Panc1 (cell line): ENCODE measurements at regions not wholly inside any gene's neighbourhood (a gene's known extent, or its start where the extent isn't known, plus 50 kb on each side); places are given as distances from the start of the nearest gene placed in this dataset.

Experiments
- ATAC-seq: fragments of 200-7000 bp; cut with Tn5 transposase; 2 replicates; pipeline ENCODE4 v1.9.1; 2020; ENCODE audit warnings: mild to moderate bottlenecking, moderate library complexity
- BruUV-seq: library from RNA; stranded (reverse); fragments of 400-500 nt; replicated peaks from 2 replicates; lab custom pipeline; 2021; lab: Mats Ljungman, UMichigan
- CTCF ChIA-PET: fragments of 300-600 bp; sonication (Branson Sonifier 250); formaldehyde crosslinking; loops from one replicate; lab custom pipeline; 2022; ENCODE audit warnings: antibody characterized with exemption; lab: Charles Lee
- POLR2A ChIA-PET: fragments of 300-600 bp; sonication (Branson Sonifier 250); formaldehyde crosslinking; loops from one replicate; lab custom pipeline; 2022; ENCODE audit warnings: antibody characterized with exemption; lab: Charles Lee
- DNase-seq: peaks from one replicate; pipeline ENCODE4 v3.0.0-alpha.2; 2010; ENCODE audit warnings: low read depth, low spot score
- H3K27ac ChIP-seq: 2 replicates; pipeline ENCODE4 v1.5.1; 2011; ENCODE audit warnings: mild to moderate bottlenecking, low read length, inconsistent platforms
- H3K27me3 ChIP-seq: fragments of 200-500 bp; sonication (Bioruptor generic); 2 replicates; pipeline ENCODE4 v1.6.0; 2014; ENCODE audit warnings: low read length, inconsistent platforms; ENCODE audit not compliant: control insufficient read depth, insufficient read depth
- H3K36me3 ChIP-seq: fragments of 200-500 bp; sonication (Bioruptor generic); 2 replicates; pipeline ENCODE4 v1.5.1; 2014; ENCODE audit warnings: inconsistent platforms, mild to moderate bottlenecking, low read length, moderate library complexity; ENCODE audit not compliant: control insufficient read depth, insufficient read depth
- H3K4me1 ChIP-seq: 2 replicates; pipeline ENCODE4 v1.5.1; 2011; ENCODE audit warnings: inconsistent platforms, mild to moderate bottlenecking, low read length, moderate library complexity; ENCODE audit not compliant: control insufficient read depth, insufficient read depth
- H3K4me3 ChIP-seq, 2 experiments: 2 replicates each; pipeline ENCODE4 v1.5.1; 2011 to 2012; ENCODE audit warnings: low read depth in 2 of 2, low read length in 2 of 2, mild to moderate bottlenecking in 2 of 2, inconsistent platforms in 1 of 2, moderate library complexity in 1 of 2
- H3K9me3 ChIP-seq: fragments of 200-500 bp; sonication (Bioruptor generic); 2 replicates; pipeline ENCODE4 v1.5.1; 2014; ENCODE audit warnings: low read depth, mild to moderate bottlenecking, inconsistent platforms, low read length, moderate library complexity; ENCODE audit not compliant: control insufficient read depth, insufficient read depth
- POLR2AphosphoS5 ChIP-seq: IDR thresholded peaks from 2 replicates; pipeline ENCODE4 v1.6.1; 2012; ENCODE audit warnings: mild to moderate bottlenecking, low read depth, low read length, moderate library complexity
- SIN3A ChIP-seq: IDR thresholded peaks from 2 replicates; pipeline ENCODE4 v1.6.1; 2012; ENCODE audit warnings: low read depth, mild to moderate bottlenecking, low read length, moderate library complexity, borderline replicate concordance; ENCODE audit not compliant: insufficient read depth
- TCF7L2 ChIP-seq: IDR thresholded peaks from 2 replicates; pipeline ENCODE4 v1.6.1; 2011; ENCODE audit warnings: mild to moderate bottlenecking, low read depth, low read length, inconsistent platforms
- in situ Hi-C: cut with HindIII; loops from 2 replicates; pipeline ENCODE4 v1.10.0; 2016; ENCODE audit warnings: low sequenced_read_pairs, low pct_unique_long_range_greater_than_20kb
- intact Hi-C: fragments of 100-400 bp; cut with micrococcal nuclease; formaldehyde crosslinking; loops from one replicate; pipeline ENCODE4 v1.10.0; 2022; ENCODE audit not compliant: unreplicated experiment
- TF ChIP-seq, protein P1 (sequence below): fragments of 450-650 bp; IDR thresholded peaks from 2 replicates; pipeline ENCODE4 v1.5.1; 2017; ENCODE audit warnings: mild to moderate bottlenecking
- TF ChIP-seq, protein P2 (sequence below), 2 experiments: IDR thresholded peaks; 2 replicates each; pipeline ENCODE4 v1.6.1; 2011 to 2012; ENCODE audit warnings: low read depth in 2 of 2, control low read depth in 1 of 2, low read length in 1 of 2, mild to moderate bottlenecking in 1 of 2, moderate library complexity in 1 of 2; ENCODE audit not compliant: insufficient read depth in 1 of 2

DNA sequence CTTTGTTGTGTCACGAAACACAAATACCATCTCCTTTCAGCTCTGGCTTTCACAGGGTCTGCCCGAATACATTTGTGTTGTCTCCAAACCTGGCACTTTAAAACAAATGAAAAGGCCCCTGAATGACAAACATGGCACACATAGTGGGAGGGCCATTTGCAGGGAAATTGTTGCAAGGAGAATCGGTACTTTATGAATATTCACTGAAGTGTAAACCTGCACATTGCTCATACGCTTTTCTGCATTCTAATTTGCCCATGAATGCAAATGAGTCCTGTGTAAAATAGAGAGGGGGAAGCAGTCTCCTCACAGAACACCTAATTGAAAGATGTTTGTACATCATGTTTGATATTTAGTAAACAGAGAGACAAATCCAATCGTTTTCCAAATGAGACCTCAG lies 82.7 kb upstream of the PCDH8 start:
- POLR2A ChIA-PET, result no interaction called here
- Histone ChIP-seq H3K36me3 (no peaks in the 10 kb centered on the region), H3K27me3 (no peaks in the 10 kb centered on the region), H3K27ac (no peak overlapping the region), H3K9me3 (no peaks in the 10 kb centered on the region), H3K4me1 (no peaks in the 10 kb centered on the region), H3K4me3 (no peak overlapping the region)
- TF ChIP-seq TCF7L2, result no peak
- TF ChIP-seq SIN3A, result no peak
- TF ChIP-seq POLR2AphosphoS5, result no peak
- TF ChIP-seq, protein P1, sequence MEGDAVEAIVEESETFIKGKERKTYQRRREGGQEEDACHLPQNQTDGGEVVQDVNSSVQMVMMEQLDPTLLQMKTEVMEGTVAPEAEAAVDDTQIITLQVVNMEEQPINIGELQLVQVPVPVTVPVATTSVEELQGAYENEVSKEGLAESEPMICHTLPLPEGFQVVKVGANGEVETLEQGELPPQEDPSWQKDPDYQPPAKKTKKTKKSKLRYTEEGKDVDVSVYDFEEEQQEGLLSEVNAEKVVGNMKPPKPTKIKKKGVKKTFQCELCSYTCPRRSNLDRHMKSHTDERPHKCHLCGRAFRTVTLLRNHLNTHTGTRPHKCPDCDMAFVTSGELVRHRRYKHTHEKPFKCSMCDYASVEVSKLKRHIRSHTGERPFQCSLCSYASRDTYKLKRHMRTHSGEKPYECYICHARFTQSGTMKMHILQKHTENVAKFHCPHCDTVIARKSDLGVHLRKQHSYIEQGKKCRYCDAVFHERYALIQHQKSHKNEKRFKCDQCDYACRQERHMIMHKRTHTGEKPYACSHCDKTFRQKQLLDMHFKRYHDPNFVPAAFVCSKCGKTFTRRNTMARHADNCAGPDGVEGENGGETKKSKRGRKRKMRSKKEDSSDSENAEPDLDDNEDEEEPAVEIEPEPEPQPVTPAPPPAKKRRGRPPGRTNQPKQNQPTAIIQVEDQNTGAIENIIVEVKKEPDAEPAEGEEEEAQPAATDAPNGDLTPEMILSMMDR, result no peak
- TF ChIP-seq, protein P2, sequence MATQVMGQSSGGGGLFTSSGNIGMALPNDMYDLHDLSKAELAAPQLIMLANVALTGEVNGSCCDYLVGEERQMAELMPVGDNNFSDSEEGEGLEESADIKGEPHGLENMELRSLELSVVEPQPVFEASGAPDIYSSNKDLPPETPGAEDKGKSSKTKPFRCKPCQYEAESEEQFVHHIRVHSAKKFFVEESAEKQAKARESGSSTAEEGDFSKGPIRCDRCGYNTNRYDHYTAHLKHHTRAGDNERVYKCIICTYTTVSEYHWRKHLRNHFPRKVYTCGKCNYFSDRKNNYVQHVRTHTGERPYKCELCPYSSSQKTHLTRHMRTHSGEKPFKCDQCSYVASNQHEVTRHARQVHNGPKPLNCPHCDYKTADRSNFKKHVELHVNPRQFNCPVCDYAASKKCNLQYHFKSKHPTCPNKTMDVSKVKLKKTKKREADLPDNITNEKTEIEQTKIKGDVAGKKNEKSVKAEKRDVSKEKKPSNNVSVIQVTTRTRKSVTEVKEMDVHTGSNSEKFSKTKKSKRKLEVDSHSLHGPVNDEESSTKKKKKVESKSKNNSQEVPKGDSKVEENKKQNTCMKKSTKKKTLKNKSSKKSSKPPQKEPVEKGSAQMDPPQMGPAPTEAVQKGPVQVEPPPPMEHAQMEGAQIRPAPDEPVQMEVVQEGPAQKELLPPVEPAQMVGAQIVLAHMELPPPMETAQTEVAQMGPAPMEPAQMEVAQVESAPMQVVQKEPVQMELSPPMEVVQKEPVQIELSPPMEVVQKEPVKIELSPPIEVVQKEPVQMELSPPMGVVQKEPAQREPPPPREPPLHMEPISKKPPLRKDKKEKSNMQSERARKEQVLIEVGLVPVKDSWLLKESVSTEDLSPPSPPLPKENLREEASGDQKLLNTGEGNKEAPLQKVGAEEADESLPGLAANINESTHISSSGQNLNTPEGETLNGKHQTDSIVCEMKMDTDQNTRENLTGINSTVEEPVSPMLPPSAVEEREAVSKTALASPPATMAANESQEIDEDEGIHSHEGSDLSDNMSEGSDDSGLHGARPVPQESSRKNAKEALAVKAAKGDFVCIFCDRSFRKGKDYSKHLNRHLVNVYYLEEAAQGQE (IDR thresholded peaks at IDR 0.05; ENCODE audit: insufficient read depth in 1 of 2, low read depth in 2 of 2, low read length in 1 of 2), result no peak
- CTCF ChIA-PET, result no interaction called here
- intact Hi-C loops, result no loop called here
- in situ Hi-C loops, result no loop called here
- DNase-seq (no peak), ATAC-seq (no peak)
- BruUV-seq, result no TSS peak

DNA sequence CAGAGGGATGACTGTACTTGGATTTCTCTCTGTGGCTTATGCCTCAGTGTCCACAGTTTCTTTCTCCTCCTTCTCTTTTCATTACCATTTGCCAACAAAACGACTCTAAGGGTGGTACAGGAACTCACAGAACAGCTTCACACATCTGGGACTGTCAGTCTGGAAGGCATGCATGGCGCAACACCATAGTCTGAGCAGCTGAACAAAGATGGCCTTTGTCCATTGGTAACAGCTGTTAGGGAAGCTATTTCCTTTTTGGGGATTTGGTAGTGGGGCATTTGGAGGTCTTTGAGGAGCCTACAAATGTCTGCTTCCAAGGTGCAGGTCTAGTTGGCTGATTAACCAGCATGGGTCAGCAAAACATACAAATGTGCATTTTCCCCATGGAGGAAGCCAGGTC lies 81.4 kb upstream of the PCDH8 start:
- TF ChIP-seq, protein P1, result no peak
- TF ChIP-seq SIN3A (no peak), POLR2AphosphoS5 (no peak), TCF7L2 (no peak)
- TF ChIP-seq, protein P2 (IDR thresholded peaks at IDR 0.05; ENCODE audit: insufficient read depth in 1 of 2, low read depth in 2 of 2, low read length in 1 of 2), result no peak
- H3K4me3 ChIP-seq, result no peak overlapping the region
- no peak overlapping the region for H3K27ac ChIP-seq
- BruUV-seq, result no TSS peak
- ATAC-seq (no peak), DNase-seq (no peak)
- H3K4me1 ChIP-seq, result no peaks in the 10 kb centered on the region
- intact Hi-C loops (no loop called here), in situ Hi-C loops (no loop called here)
- no peaks in the 10 kb centered on the region for H3K36me3 ChIP-seq
- POLR2A ChIA-PET, result no interaction called here
- CTCF ChIA-PET, result no interaction called here
- H3K27me3 ChIP-seq, result no peaks in the 10 kb centered on the region
- no peaks in the 10 kb centered on the region for H3K9me3 ChIP-seq
